ENCODE measurements at regions not wholly inside any gene's neighbourhood (a gene's known extent, or its start where the extent isn't known, plus 50 kb on each side); places are given as distances from the start of the nearest gene placed in this dataset.

DNA sequence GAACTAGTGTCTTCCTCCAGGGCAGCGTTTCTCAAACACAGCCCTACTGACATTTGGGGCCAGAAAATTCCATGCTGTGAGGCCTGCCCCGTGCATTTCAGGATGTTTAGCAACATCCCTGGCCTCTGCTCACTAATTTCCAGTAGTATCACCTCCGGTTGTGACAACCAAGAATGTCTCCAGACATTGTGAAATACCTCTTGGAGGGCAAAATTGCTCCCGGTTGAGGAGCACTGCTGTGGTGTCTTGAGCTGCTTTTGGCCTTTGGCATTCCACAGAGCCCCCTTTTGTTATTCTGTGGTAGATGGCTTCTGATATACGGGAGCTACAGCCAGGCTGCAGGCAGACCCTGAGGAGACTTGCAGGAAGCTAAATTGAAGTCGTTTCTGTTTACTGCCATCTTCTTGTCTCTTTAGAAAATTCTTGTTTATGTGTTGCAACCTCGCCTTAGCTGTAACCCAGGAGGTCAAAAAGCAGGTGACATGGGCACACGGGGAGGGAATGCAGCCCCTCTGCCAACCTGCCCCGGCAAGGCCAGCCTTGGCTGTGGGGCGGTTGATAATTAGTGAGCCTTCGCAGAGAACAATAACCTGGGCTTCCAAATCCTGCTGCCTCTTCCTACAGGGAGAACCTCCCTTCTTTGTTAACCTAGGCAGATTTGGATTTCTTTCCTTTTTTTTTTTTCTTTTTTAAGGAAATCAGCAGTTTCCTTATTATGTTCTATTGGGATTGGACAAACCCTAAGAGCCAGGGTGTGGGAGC is 74.7 kb upstream of the AKT3 start:
- TF ChIP-seq CEBPB (IDR thresholded peaks at IDR 0.05) (no peak), TAF1 (IDR thresholded peaks at IDR 0.05; ENCODE audit: low read depth) (no peak), ZBTB7A (IDR thresholded peaks at IDR 0.05; ENCODE audit: low read depth) (no peak), YY1 (IDR thresholded peaks at IDR 0.05; ENCODE audit: low read depth) (no peak), TCF12 (IDR thresholded peaks at IDR 0.05; ENCODE audit: low read depth) (no peak), EP300 (IDR thresholded peaks at IDR 0.05; ENCODE audit: borderline replicate concordance) (no peak), TEAD4 (IDR thresholded peaks at IDR 0.05) (no peak), RAD21 (IDR thresholded peaks at IDR 0.05; ENCODE audit: low read depth) (no peak), FOXM1 (IDR thresholded peaks at IDR 0.05; ENCODE audit: borderline replicate concordance, low read depth) (no peak)
- TF ChIP-seq, protein P1, sequence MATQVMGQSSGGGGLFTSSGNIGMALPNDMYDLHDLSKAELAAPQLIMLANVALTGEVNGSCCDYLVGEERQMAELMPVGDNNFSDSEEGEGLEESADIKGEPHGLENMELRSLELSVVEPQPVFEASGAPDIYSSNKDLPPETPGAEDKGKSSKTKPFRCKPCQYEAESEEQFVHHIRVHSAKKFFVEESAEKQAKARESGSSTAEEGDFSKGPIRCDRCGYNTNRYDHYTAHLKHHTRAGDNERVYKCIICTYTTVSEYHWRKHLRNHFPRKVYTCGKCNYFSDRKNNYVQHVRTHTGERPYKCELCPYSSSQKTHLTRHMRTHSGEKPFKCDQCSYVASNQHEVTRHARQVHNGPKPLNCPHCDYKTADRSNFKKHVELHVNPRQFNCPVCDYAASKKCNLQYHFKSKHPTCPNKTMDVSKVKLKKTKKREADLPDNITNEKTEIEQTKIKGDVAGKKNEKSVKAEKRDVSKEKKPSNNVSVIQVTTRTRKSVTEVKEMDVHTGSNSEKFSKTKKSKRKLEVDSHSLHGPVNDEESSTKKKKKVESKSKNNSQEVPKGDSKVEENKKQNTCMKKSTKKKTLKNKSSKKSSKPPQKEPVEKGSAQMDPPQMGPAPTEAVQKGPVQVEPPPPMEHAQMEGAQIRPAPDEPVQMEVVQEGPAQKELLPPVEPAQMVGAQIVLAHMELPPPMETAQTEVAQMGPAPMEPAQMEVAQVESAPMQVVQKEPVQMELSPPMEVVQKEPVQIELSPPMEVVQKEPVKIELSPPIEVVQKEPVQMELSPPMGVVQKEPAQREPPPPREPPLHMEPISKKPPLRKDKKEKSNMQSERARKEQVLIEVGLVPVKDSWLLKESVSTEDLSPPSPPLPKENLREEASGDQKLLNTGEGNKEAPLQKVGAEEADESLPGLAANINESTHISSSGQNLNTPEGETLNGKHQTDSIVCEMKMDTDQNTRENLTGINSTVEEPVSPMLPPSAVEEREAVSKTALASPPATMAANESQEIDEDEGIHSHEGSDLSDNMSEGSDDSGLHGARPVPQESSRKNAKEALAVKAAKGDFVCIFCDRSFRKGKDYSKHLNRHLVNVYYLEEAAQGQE (IDR thresholded peaks at IDR 0.05; ENCODE audit: low read depth), result no peak
- TF ChIP-seq, protein P2, sequence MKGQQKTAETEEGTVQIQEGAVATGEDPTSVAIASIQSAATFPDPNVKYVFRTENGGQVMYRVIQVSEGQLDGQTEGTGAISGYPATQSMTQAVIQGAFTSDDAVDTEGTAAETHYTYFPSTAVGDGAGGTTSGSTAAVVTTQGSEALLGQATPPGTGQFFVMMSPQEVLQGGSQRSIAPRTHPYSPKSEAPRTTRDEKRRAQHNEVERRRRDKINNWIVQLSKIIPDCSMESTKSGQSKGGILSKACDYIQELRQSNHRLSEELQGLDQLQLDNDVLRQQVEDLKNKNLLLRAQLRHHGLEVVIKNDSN (IDR thresholded peaks at IDR 0.05), result no peak
- TF ChIP-seq, protein P3, sequence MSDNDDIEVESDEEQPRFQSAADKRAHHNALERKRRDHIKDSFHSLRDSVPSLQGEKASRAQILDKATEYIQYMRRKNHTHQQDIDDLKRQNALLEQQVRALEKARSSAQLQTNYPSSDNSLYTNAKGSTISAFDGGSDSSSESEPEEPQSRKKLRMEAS (IDR thresholded peaks at IDR 0.05), result no peak

Data from Ishikawa (cell line).